Colonic mucosa (tissue), 4 donors: ENCODE measurements at regions not wholly inside any gene's neighbourhood (a gene's known extent, or its start where the extent isn't known, plus 50 kb on each side); places are given as distances from the start of the nearest gene placed in this dataset.

ENCODE experiments used
- DNase-seq: peaks from one replicate; pipeline ENCODE4 v3.0.0-alpha.2; 2020
- H3K27ac ChIP-seq: fragments of 200-600 bp; one replicate; pipeline ENCODE4 v1.8.0; 2021
- H3K27me3 ChIP-seq: fragments of 200-600 bp; one replicate; pipeline ENCODE4 v1.8.0; 2021
- H3K36me3 ChIP-seq: fragments of 200-600 bp; one replicate; pipeline ENCODE4 v1.8.0; 2021
- H3K4me1 ChIP-seq: fragments of 200-600 bp; one replicate; pipeline ENCODE4 v1.8.0; 2021; ENCODE audit warnings: mild to moderate bottlenecking
- H3K4me3 ChIP-seq: fragments of 200-600 bp; one replicate; pipeline ENCODE4 v1.8.0; 2021
- H3K9ac ChIP-seq, 2 donors: one replicate each; pipeline ENCODE4 v1.7.0; 2013; ENCODE audit warnings: control low read depth in 2 of 2, low read depth in 2 of 2, low read length in 2 of 2
- H3K9me3 ChIP-seq: fragments of 200-600 bp; one replicate; pipeline ENCODE4 v1.8.0; 2021
- CTCF ChIP-seq: fragments of 200-600 bp; IDR thresholded peaks from one replicate; pipeline ENCODE4 v1.8.0; 2022; ENCODE audit warnings: antibody characterized with exemption, mild to moderate bottlenecking
- intact Hi-C: fragments of 100-400 bp; cut with DNase I; formaldehyde crosslinking; loops from one replicate; pipeline ENCODE4 v1.14.1; 2022
- donor health status: healthy.
- donor health status: DM: no; HTN: no; CAD: no.
- donor health status: DM: no; HTN: no; CAD: no.

DNA sequence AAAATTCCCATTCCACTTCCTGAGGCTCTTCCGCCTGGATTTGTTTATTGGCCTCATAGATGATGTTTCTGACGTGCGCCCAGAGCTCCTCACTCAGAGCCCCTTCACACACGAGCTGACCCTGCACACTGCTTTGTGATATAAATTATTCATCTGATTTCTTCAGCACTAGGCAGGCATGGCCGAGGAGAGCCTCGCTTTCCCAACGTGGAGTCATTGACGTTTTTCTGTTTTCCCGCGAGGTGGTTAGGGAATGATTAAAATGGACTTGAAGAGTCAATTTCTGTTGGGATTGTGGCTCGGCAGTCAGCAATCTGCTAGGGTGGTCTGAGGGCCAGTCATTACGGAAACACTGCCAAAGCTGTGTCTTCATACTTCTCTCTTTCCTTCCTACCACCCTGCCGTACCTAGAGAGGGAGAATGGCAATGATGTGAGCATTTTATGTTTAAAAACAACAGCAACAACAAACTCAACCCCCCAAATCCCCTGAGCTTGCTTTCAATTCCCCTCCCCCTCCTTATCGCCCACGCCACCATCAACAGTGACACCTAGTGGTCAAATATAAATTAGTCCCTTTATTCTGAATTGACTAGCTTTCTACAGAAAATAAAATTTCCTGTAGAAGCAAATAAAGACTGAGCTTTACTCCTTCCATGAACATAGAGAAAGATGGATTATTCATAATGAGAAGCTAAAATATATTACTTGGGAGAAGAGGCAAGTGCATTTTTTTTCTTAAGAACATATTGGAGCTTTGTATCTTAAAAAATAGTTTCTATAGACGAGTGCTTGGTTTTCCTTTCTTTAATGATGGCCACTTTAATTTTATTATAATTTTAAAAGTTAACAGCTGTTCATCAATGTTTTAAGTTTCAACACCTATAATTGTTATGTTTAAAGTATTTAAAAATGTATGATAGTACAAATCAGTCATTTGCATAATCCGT lies 285.1 kb downstream of the MTX2 start:
- no peaks in the 10 kb centered on the region for H3K27me3 ChIP-seq
- H3K4me3 ChIP-seq = peak overlapping the region; percentile 21
- intact Hi-C loops = loop anchor here (5.0 kb wide), 3 partner anchors 83 to 412 kb away; no protein-coding TSS in a partner anchor
- no peaks in the 10 kb centered on the region for H3K4me1 ChIP-seq
- H3K27ac ChIP-seq = peak overlapping the region; percentile 35
- TF ChIP-seq CTCF = peak; percentile 72
- H3K9ac ChIP-seq = peak overlapping the region; percentile 28 to 38
- DNase-seq = peak; percentile 37
- H3K36me3 ChIP-seq = no peaks in the 10 kb centered on the region
- H3K9me3 ChIP-seq = no peaks in the 10 kb centered on the region

DNA sequence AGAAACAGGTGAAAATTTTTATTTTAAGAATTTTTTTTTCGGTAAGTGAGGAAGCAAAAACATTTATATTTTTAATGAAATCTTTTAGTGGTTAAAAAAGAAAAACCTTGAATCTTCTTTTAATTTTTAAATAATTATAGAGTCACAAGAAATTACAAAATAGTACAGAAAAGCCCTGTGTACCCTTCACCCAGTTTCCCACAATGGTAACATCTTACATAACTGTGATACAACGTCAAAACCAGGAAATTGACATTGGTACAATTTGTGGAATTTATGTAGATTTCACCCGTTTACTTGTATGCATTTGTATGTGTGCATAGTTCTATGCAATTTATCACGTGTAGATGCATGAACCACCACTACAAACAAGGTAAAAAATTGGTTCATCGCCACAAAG lies 285.9 kb downstream of the MTX2 start:
- TF ChIP-seq CTCF = no peak
- no peak overlapping the region for H3K4me3 ChIP-seq
- H3K27me3 ChIP-seq = no peaks in the 10 kb centered on the region
- no peaks in the 10 kb centered on the region for H3K9me3 ChIP-seq
- H3K9ac ChIP-seq = no peak overlapping the region
- DNase-seq = no peak
- no peak overlapping the region for H3K27ac ChIP-seq
- H3K36me3 ChIP-seq = no peaks in the 10 kb centered on the region
- H3K4me1 ChIP-seq = no peaks in the 10 kb centered on the region
- intact Hi-C loops = loop anchor here (5.0 kb wide), 1 partner anchor 82 kb away; no protein-coding TSS in a partner anchor

GRCh38 chr2:176555781-176556180 lies 286.5 kb downstream of the MTX2 start:
- no peaks in the 10 kb centered on the region for H3K36me3 ChIP-seq
- DNase-seq = no peak
- H3K9me3 ChIP-seq = no peaks in the 10 kb centered on the region
- H3K9ac ChIP-seq = no peak overlapping the region
- H3K4me3 ChIP-seq = no peak overlapping the region
- no peaks in the 10 kb centered on the region for H3K4me1 ChIP-seq
- H3K27ac ChIP-seq = no peak overlapping the region
- H3K27me3 ChIP-seq = no peaks in the 10 kb centered on the region
- no peak for TF ChIP-seq CTCF
- intact Hi-C loops = loop anchor here (5.0 kb wide), 1 partner anchor 82 kb away; no protein-coding TSS in a partner anchor

DNA sequence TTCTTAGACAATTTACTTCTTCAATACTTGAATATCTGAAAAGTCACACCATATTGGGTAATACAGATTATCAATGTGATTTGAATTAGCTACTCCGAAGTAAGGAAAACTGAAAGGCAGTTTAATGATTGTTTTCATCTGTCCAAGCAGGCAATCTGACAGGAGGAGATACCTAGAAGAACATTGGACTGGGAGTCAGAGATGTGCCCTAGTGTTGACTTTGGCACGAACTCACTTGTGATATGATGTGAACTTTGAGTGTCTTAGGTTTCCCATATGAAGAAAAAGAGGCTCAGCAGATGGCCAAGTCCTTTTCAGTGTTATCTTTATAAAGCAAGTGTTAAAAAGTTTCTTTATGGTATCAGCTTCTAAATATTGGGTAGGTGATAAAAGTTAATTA lies 287.1 kb downstream of the MTX2 start:
- intact Hi-C loops = loop anchor here (5.0 kb wide), 1 partner anchor 81 kb away; no protein-coding TSS in a partner anchor
- Histone ChIP-seq H3K9ac (no peak overlapping the region), H3K27me3 (no peaks in the 10 kb centered on the region)

DNA sequence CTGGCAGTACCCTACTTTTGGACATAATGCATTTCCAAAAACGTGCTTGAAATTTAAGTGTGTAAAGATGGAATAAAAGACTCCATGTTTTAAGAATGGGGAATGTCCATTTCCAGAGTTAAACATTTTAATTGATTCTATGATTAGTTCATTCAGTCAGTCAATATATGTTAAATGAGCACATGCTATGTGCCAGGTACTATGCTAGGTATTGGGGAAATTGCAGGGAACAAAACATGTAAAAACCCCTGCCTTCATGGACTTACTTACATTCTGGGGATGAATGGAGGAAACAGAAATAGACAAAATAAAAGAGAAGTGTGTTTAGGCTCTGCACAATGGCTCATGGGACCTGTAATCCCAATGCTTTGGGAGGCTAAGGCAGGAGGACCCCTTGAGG lies 288.6 kb downstream of the MTX2 start:
- H3K9ac ChIP-seq = no peak overlapping the region
- no peak overlapping the region for H3K4me3 ChIP-seq
- no peaks in the 10 kb centered on the region for H3K4me1 ChIP-seq
- no peaks in the 10 kb centered on the region for H3K9me3 ChIP-seq
- no peak for DNase-seq
- H3K27me3 ChIP-seq = no peaks in the 10 kb centered on the region
- intact Hi-C loops = loop anchor here (5.0 kb wide), 1 partner anchor 79 kb away; no protein-coding TSS in a partner anchor
- no peak overlapping the region for H3K27ac ChIP-seq
- no peak for TF ChIP-seq CTCF
- H3K36me3 ChIP-seq = no peaks in the 10 kb centered on the region

More for the DNA sequence above, 287.1 kb downstream of the MTX2 start:
- no peaks in the 10 kb centered on the region for H3K4me1 ChIP-seq
- H3K36me3 ChIP-seq = no peaks in the 10 kb centered on the region
- no peaks in the 10 kb centered on the region for H3K9me3 ChIP-seq
- no peak overlapping the region for H3K27ac ChIP-seq
- no peak for TF ChIP-seq CTCF
- H3K4me3 ChIP-seq = no peak overlapping the region
- DNase-seq = no peak
